GM21447 (cell line): ENCODE measurements at regions not wholly inside any gene's neighbourhood (a gene's known extent, or its start where the extent isn't known, plus 50 kb on each side); places are given as distances from the start of the nearest gene placed in this dataset.

Experiments used
- ATAC-seq: cut with Tn5 transposase; IDR thresholded peaks from one replicate; pipeline ENCODE4 v1.9.1; 2021; ENCODE audit not compliant: unreplicated experiment

DNA sequence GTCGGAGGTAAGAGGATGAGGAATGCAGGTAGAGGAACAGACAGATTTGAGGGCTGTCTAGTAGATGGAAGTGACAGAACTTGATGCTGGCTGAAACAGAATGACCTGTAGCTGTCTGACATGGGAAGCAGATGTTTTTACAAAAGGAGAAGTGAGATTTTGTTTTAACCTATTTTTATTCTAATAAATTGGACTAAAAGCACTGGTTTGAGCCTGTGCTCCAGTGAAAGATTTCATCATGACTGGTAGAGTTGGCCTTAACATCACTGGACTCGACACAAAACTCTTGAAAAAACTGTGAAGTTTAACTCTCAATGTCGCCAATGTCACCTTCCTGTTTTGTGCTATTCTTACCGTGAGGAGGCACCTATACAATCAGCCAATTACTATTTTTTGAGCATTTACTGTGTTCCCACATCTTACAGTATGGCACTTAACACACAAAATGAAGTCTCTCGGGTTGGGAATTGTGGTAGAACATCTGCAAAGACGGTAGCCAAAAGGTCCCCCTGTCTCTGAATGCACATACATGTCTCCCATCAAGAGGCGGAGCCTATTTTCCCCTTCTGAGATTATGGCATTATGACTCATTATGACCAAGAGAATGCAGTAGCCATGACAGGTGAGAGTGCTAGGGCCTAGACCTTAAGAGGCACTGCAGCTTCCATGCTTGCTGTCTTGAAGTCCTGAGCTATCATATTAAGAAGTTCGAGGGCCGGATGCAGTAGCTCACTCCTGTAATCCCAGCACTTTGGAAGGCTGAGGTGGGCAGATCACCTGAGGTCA lies 93.2 kb downstream of the FOXF2 start:
- peak; percentile 67 for ATAC-seq

DNA sequence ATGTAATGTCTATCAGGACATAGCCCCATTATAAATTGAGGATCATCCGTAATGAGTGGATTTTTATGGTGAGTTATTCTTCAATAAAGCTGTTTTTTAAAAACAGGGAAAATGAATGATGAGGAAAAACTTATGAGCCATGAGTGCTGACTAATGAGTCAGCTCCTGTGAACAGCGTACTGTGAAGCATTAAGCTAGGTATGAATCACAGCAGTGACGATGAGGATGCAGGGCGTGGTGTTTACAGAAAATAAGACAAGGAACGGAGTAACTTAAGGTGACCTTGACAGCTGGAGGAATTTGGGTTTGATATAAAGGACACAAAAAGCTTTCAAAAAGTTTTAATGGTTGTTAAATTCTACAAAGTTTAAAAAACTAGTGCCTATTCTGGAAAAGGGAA lies 96.3 kb downstream of the FOXF2 start:
- no peak for ATAC-seq

DNA sequence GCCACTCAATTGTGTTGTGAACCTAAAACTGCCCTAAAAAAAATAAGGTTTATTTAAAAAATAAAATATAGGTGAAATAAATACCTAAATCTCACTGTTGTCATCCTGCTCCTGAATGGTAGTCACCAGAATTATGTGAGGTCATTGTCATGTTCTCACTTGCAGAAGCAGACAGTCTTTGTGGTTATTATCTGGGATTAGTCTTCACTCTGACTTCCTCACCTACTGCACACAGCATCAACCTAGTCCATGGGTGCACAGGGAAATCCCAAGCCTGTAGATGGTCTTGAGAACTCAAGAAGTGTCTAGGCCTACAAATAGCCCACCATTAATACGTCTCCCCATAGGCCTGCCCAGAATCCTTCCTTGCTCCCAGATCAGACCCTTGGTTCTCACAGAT lies 97.0 kb downstream of the FOXF2 start:
- no peak for ATAC-seq

DNA sequence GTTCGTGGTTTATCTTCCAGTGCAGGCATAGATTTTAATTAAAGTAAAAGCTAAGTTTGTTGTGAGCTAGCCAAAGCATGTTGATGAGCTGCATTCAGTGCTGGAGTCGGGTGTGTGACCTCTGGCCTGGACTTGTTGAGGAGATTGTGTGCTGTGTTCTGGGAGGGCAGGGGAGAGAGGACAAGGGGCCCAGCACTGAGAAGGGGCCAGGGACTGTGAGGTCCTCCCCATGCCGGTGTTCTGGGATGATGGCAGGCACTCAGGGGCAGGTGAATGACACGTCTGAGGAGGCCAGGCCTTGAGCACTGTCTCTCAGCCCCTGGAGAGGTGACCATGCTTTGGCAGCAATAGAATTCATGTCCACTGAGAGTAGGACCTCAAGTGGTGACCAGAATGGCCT lies 97.9 kb downstream of the FOXF2 start:
- no peak for ATAC-seq

DNA sequence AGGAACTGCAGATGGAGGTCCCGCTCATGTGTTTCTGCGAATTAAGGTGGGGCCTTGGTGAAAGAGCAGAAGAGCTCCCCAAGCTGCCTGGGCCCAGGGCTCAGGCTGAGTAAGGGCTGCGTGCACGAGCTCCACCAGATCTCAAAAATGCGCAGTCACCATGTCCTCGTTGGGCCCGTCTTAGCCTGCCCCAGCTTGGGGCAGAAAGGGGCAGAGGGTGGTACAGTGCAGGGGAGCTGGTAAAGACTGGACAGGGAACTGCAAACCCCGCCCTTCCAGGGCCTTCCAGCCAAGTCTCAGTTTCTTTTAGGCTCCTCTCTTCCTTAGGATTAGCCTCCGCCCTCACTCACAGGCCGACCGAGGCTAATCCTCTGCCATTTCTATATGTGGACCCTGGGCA lies 101.6 kb downstream of the FOXF2 start:
- no peak for ATAC-seq

DNA sequence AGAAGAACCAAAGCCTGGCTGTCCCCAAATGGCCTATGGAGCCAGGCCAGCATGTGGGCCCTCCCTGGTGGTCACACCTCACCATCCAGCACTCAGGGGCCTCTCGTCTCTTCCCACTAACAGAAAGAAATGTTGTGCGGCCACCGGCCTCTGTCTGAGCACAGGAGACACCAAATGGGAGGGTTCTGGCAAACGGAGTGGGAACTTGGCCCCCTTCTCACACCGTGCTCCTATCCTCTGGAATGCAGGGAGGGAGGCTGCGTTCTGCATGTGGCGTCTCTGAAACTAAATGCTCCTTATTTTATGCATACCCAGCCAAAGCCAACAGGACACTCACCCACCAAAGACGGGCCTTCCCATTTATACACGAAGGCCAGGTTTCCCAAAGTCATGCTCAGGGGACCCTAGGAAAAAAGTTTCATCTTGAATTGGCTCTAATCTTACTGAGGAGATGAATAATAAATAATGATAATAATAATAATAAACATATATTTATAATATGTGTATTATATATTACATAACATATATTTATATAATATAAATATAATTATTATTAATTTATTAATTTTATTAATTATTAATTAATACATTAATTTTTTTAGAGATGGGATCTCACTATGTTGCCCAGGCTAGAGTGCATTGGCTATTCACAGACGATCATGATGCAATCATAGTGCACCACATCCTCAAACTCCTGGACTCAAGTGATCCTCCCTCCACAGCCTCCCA lies 102.4 kb downstream of the FOXF2 start:
- ATAC-seq = no peak

DNA sequence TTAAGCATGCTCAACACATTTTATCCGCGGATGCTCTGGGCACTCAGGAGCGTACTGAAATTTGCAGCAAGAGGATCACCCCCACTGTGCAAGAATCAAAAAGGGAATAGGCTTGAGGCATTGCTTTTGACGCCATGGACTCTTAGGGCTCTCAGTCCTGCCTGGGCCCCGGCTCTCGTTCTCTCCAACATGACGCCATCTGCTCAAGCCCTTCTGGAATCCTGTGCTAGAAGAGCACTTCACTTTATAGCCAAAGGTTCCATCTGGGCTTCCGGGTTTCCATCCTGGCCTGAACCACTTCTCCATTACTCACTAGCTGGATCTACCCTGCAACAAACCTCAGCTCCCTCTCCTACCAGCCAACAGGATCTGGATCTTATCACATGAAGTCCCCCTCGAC lies 105.3 kb downstream of the FOXF2 start:
- ATAC-seq = no peak

DNA sequence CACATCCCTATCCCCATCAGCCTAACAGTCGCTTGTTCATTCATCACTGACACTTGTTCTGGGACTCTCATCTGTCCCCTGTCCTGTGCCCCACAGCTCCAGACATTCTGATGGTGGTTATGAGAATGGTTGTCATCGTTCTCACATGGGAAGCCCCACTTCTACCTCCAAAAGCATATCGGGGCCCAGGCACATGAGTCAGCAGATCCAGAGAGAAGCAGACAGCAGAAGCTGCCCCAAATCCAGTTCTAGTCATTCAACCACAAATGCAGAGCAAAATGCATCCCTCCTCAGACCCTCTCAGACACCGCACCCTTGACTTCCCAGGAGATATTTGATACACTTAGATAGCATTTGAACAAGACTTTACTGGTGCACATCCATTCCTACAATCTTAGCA lies 106.0 kb downstream of the FOXF2 start:
- ATAC-seq = no peak

DNA sequence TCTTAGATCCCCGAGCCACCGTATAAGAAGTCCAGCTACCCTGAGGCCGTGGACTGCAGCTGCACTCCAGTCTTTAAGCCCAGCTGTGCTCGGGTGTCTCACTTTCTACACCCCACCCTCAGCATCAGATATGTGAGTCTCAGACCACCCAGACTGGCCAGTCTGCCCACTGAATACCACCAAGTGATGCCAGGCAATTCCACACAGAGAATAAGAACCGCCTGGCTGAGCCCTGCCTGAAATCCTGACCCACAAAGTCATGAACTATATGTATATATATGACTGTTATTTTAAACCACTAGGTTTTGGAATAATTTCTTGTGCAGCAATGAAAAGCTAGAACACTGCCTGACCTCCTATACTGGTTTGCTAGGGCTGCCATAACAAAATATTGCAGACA lies 106.7 kb downstream of the FOXF2 start:
- no peak for ATAC-seq

DNA sequence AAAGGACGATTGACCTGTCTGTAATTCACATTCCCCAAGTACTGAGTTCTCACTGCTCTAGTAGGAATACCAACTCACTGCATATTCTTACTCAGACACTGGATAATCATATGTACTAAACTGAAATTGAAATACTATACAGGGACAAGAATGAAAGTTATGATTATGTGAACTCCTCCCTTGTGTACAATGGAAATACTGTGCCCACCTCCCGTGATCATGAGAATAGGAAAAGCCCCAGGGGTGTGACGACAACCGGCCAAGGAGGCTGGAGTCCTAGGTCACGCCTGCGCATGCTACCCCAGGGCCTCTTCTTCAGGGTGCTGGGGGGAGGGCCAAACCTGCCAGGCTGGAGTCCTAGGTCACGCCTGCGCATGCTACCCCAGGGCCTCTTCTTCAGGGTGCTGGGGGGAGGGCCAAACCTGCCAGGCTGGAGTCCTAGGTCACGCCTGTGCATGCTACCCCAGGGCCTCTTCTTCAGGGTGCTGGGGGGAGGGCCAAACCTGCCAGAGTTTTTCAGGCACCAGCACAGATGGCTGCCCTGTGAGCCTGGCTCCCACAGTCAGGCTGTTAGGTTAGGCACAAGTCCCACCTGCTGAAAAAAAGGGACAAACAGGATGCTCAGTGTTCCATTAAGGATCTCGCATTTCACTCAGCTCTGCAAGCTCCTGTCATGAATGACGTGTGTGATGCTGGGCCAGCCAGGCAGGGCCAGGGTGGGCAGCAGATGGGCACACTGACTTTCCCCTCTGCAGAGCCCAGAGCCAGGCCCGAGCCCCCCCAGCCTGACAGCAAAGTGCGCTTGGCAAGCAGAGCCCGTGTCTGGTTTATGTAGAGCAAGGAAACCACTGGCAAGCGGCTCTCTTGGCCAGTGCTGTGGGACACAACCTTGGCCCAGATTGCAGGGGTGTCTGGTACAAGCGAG lies 107.7 kb downstream of the FOXF2 start:
- no peak for ATAC-seq

DNA sequence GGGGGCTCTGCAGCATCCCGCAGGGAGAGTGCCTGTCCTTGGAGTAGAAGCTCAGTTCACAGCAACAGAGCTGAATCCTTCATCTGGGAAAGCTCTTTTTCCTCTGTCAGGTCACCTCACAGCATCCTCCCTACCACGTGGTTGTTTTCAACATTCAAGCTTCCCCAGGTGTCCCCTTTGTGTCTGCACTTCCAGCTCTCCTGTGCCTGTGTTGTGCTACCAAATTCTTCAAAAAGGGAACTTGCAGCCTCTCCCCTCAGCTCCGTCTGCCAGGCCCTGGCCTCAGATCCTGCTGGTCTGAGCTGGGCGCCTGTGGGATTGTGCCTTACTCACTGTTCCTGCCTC lies 108.4 kb downstream of the FOXF2 start:
- no peak for ATAC-seq

DNA sequence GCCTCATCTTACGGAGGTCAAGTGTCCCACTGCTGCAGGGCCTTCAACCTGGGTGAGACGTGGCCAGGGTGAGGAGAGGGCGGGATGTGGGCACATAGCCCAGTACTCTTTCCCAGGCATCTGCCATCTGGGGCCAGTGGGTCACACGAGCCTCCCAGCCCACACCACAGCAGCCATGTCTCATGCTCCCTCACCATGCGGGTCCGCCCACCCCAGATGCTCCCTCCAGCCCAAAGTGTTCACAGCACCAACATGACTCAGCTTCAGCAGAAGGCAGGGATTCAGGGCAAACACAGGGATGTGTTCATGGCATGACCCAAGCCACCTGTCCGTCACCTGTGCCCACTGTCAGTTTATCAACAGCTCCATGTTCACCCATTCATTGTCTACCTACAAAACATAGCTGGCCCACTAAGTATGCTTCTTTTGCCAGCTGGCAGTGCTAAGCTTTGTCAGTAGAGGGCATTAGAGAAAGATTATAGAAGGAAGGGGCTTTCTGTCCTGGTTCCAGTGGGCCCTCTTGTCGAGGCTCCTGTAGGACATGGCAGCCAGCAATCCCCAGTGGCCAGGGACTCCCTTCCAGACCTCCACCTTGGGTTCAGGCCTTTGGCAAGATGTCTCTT lies 109.2 kb downstream of the FOXF2 start:
- ATAC-seq = no peak

DNA sequence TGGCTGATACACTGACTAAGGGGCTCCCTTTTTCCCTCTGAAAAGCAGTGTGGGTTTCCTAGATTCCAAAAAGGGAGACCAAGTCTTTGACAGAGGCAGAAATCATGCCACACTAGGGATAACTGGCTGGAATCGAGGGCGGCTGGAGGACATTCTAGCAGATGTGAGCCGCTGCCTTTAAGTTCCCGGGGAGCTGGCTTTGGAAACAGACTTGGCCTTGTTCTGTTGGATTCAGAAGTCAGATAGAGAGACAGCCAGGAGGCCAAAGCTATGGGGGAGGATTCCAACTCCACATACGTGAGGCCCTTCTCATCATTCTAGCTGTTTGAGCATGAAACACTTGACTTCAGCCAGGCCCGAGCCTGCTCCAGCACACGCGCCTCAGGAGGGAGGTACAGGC lies 109.9 kb upstream of the FOXC1 start:
- no peak for ATAC-seq

DNA sequence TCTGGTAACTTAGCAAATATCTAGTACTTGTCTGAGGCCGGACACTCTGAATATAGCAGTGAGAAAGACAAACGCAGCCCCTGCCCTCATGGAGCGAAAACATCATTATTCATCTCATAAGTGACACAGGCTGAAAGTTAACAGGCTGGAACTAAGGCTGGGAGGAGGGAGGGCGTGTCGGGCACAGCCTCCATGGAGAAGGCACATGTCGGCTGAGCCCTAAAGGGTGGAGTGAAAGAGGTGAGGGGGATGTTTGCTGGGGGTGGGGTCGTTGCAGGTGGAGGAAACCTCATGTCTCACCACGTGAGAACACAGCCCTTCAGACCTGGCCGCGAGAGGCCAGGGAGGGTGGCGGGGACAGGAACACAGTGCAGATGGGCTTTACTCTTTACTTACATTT lies 108.8 kb upstream of the FOXC1 start:
- ATAC-seq = no peak

DNA sequence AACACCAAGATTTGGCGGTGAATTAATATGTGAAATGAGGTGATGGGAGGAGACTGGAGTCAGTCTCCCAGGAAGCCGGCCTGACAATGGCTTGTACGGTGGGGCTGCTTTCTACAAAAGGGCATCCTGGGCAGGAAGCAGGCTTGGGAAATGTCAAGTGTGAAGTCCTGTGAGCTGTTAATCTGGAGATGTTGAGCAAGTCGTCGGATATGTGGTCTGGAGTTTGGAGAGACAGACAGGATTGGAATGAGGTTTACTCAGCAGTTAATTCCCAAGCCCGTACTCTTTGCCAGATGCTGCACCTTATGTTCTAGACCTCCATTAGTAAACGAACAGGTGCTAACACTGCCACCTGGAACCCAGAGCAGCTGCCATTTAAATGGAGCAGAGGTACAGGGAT lies 107.7 kb upstream of the FOXC1 start:
- no peak for ATAC-seq

DNA sequence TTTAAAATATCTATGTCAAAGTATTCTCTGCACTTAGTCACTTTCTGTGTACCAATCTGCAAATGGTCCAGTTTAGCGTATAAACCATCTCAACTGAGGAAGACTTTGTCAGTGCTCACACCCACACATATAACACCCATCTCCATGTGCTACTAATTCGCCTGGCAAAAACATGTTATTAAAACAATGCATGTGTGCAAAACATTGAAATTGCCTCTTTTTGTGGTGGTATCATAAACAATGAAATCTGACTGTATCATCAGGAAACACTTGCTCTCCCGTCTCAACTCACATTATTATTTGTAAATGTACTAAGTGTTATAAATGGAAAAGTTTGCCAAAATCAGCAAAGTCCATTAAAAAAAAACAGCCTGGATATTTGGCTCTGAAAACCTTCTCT lies 105.9 kb upstream of the FOXC1 start:
- no peak for ATAC-seq

DNA sequence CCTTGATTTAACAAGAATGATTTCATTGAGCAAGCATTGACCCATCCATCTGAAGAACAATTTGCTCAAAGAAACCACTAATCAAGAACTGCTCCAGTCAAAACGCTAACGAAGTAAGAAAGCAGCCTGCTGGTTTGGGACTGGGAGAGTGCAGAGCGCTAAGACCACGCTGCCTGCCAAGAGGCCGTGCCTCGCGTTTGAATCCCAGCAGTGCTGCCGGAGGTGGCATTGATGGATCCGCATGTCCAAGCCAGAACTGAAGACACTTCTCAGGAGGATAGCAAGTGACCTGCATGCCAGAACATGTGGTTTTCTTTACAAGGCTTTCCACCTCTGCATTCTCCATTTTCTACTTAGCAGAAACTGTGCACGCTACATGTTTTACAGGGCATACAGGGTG lies 105.2 kb upstream of the FOXC1 start:
- ATAC-seq = no peak

DNA sequence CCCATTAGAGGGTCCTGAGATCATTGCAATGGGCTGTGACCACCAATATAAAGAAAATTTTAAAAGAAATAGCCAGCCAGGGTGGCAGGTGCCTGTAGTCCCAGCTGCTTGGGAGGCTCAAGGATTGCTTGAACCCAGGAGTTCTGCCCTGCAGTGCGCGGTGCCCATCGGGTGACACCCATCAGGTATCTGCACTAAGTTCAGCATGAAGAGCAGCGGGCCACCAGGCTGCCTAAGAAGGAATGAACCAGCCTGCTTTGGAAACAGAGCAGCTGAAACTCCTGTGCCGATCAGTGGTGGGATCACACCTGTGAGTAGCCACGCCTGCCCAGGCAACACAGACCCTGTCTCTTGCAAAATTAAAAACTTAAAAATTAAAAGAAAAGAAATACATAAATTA lies 102.5 kb upstream of the FOXC1 start:
- ATAC-seq = no peak

DNA sequence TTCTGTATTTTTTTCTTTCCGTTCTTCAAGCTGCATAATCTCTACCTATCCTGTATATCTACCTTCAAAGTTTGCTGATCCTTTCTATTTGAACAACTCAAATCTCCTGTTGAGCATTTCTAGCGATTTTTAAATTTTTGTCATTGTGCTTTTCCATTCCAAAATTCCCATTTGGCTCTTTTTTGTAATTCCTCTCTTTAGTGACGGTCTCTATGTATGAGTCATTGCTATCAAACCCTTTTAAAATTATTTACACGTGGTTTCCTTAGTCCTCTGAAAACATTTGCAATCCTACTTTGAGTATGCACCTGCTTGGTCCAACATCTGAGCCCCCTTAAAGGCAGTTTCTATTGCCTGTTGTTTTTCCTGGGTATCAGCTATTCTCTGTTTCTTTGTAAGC lies 100.5 kb upstream of the FOXC1 start:
- ATAC-seq = no peak

DNA sequence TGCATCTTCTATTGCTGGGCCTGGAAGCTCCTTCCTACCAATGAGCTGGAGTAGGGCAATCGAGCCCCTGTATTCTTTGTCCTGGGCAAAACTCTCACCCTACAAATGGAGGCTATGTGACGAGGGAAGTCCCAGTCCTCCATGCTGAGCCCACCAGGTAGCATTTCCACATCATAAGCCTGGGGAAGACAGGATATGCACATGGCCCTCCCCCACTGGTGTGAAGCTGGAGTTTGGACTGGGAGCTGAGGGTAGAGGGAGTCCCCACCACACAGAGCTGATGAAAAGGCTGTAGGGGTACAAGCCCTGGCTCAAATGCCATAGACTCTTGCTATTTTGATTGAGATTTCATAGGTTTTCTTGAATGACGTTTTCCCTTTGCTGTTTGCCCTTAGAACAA lies 99.5 kb upstream of the FOXC1 start:
- no peak for ATAC-seq

DNA sequence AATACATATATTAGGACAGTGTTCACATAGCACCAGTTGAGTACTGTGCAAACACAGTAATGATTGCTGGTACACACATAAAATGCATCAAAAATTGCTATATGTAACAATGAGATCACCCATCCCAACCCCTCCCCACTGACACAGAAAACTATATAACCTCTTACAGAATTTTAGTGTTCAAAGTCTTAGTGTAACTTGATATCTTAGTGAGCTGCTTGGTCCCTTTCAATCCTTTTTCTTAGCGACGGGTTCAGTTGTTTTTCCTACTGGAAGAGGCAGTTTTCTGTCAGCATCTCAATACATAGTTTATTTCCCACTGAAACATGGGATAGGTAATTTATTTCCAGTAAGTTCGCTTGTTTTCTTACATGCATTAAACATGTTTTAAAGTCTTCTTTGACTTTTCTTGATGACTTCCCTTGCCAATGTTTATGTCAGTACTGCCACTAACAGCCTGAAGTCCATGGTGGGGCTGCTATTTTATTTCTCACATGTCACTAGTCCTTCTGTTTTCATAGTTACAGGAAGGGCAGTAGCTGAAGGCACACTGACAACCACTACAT lies 96.4 kb upstream of the FOXC1 start:
- no peak for ATAC-seq
